OCI-LY3 (cell line): ENCODE measurements at regions not wholly inside any gene's neighbourhood (a gene's known extent, or its start where the extent isn't known, plus 50 kb on each side); places are given as distances from the start of the nearest gene placed in this dataset.

ENCODE experiments used
- EZH2phosphoT487 ChIP-seq: fragments of 200-600 bp; shearing (Covaris generic); IDR thresholded peaks from 2 replicates; pipeline ENCODE4 v1.6.1; 2018; ENCODE audit warnings: antibody characterized with exemption, mixed run types, low read depth
- TF ChIP-seq, protein P1 (sequence below): fragments of 200-600, 300-600 bp; sonication (generic); IDR thresholded peaks from 2 replicates; pipeline ENCODE4 v1.5.1; 2014; ENCODE audit warnings: antibody characterized with exemption, low read length, low read depth

DNA sequence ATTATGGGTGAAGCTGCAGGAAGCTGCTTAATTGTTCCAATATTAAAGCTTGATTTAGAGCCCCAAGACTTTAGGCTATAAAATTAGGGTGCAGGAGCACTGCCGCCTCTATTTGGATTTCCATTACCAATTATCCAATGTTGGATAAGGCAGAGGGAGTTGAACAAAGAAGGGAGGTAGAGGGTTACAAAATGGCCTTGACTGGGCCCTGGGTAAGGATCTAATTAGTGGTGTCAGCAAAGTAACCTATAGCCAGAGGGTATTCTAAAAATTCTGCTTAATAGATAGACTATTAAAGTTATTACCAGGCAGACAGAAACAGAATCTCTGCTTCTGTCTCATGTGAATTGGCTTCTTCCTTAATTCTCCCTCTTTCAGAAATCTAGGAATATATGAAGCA lies 50.3 kb upstream of the DPPA4 start:
- TF ChIP-seq, protein P1, sequence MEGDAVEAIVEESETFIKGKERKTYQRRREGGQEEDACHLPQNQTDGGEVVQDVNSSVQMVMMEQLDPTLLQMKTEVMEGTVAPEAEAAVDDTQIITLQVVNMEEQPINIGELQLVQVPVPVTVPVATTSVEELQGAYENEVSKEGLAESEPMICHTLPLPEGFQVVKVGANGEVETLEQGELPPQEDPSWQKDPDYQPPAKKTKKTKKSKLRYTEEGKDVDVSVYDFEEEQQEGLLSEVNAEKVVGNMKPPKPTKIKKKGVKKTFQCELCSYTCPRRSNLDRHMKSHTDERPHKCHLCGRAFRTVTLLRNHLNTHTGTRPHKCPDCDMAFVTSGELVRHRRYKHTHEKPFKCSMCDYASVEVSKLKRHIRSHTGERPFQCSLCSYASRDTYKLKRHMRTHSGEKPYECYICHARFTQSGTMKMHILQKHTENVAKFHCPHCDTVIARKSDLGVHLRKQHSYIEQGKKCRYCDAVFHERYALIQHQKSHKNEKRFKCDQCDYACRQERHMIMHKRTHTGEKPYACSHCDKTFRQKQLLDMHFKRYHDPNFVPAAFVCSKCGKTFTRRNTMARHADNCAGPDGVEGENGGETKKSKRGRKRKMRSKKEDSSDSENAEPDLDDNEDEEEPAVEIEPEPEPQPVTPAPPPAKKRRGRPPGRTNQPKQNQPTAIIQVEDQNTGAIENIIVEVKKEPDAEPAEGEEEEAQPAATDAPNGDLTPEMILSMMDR = no peak
- no peak for TF ChIP-seq EZH2phosphoT487
